Neural cell (in vitro differentiated cells): ENCODE measurements at regions not wholly inside any gene's neighbourhood (a gene's known extent, or its start where the extent isn't known, plus 50 kb on each side); places are given as distances from the start of the nearest gene placed in this dataset.

ENCODE experiments used
- H2AFZ ChIP-seq: fragments of 200-600, 300-800 bp; sonication (generic), shearing (Covaris generic); 2 replicates; pipeline ENCODE4 v1.6.0; 2014; ENCODE audit warnings: low read depth, mild to moderate bottlenecking, antibody characterized with exemption, low read length, moderate library complexity
- H3F3A ChIP-seq: fragments of 200-600 bp; shearing (Covaris generic); 2 replicates; pipeline ENCODE4 v1.6.1; 2016; ENCODE audit warnings: mild to moderate bottlenecking, moderate library complexity, mixed read lengths, antibody characterized with exemption, low read length; ENCODE audit not compliant: insufficient read depth, poor library complexity, severe bottlenecking
- H3K27ac ChIP-seq: fragments of 200-600, 300-800 bp; sonication (generic), shearing (Covaris generic); 2 replicates; pipeline ENCODE4 v1.5.1; 2014; ENCODE audit warnings: mild to moderate bottlenecking, low read length, moderate library complexity
- H3K27me3 ChIP-seq: fragments of 300-800, 200-600 bp; sonication (generic), shearing (Covaris generic); 2 replicates; pipeline ENCODE4 v1.6.0; 2014; ENCODE audit warnings: mild to moderate bottlenecking, low read depth, low read length, moderate library complexity; ENCODE audit not compliant: insufficient read depth
- H3K36me3 ChIP-seq: fragments of 300-800, 200-600 bp; sonication (generic), shearing (Covaris generic); 2 replicates; pipeline ENCODE4 v1.5.1; 2014; ENCODE audit warnings: mild to moderate bottlenecking, antibody characterized with exemption, low read length, moderate library complexity; ENCODE audit not compliant: insufficient read depth
- H3K4me2 ChIP-seq: fragments of 300-800, 200-600 bp; sonication (generic), shearing (Covaris generic); 2 replicates; pipeline ENCODE4 v1.6.0; 2014; ENCODE audit warnings: mild to moderate bottlenecking, low read length
- H3K4me3 ChIP-seq: fragments of 300-800, 200-600 bp; sonication (generic), shearing (Covaris generic); 2 replicates; pipeline ENCODE4 v1.5.1; 2014; ENCODE audit warnings: mild to moderate bottlenecking, low read length, moderate library complexity
- H3K79me2 ChIP-seq: fragments of 200-600 bp; shearing (Covaris generic); replicated peaks from 2 replicates; pipeline ENCODE4 v1.6.0; 2014; ENCODE audit warnings: mild to moderate bottlenecking, low read length, moderate library complexity; ENCODE audit not compliant: insufficient read depth
- H3K9ac ChIP-seq: fragments of 300-800, 200-600 bp; sonication (generic), shearing (Covaris generic); 2 replicates; pipeline ENCODE4 v1.6.1; 2016; ENCODE audit warnings: mild to moderate bottlenecking, low read length, mixed read lengths
- H3K9me2 ChIP-seq: fragments of 200-600 bp; shearing (Covaris generic); 2 replicates; pipeline ENCODE4 v1.6.1; 2016; ENCODE audit warnings: mild to moderate bottlenecking, low read length, mixed read lengths; ENCODE audit not compliant: insufficient read depth
- H3K9me3 ChIP-seq: fragments of 200-600, 300-800 bp; sonication (generic), shearing (Covaris generic); 2 replicates; pipeline ENCODE4 v1.6.1; 2016; ENCODE audit warnings: mild to moderate bottlenecking, mixed run types, low read length, moderate library complexity, mixed read lengths
- H4K20me1 ChIP-seq: fragments of 200-600 bp; shearing (Covaris generic); 2 replicates; pipeline ENCODE4 v1.6.1; 2016; ENCODE audit warnings: mild to moderate bottlenecking, mixed run types; ENCODE audit not compliant: insufficient read depth
- EP300 ChIP-seq: fragments of 450-650 bp; conservative IDR thresholded peaks from 2 replicates; pipeline ENCODE4 v1.6.1; 2014; ENCODE audit warnings: antibody characterized with exemption, mild to moderate bottlenecking, moderate library complexity; ENCODE audit not compliant: poor library complexity, severe bottlenecking
- EZH2 ChIP-seq: fragments of 200-600, 300-800 bp; shearing (Covaris generic), sonication (generic); IDR thresholded peaks from 2 replicates; pipeline ENCODE4 v1.6.1; 2014; ENCODE audit warnings: antibody characterized with exemption, low read length, borderline replicate concordance, mild to moderate bottlenecking; ENCODE audit not compliant: insufficient read depth, poor library complexity, severe bottlenecking
- MXI1 ChIP-seq: fragments of 450-650 bp; conservative IDR thresholded peaks from 2 replicates; pipeline ENCODE4 v1.6.1; 2014; ENCODE audit warnings: antibody characterized with exemption, mild to moderate bottlenecking; ENCODE audit not compliant: poor library complexity, severe bottlenecking
- POLR2AphosphoS5 ChIP-seq: IDR thresholded peaks from 2 replicates; pipeline ENCODE4 v1.6.1; 2012
- RAD21 ChIP-seq: fragments of 450-650 bp; conservative IDR thresholded peaks from 2 replicates; pipeline ENCODE4 v1.6.1; 2014; ENCODE audit warnings: antibody characterized with exemption, mild to moderate bottlenecking, moderate library complexity
- SMC3 ChIP-seq: fragments of 450-650 bp; conservative IDR thresholded peaks from 2 replicates; pipeline ENCODE4 v1.6.1; 2014; ENCODE audit warnings: antibody characterized with exemption, mild to moderate bottlenecking, moderate library complexity; ENCODE audit not compliant: poor library complexity
- TAF1 ChIP-seq: IDR thresholded peaks from 2 replicates; pipeline ENCODE4 v1.6.1; 2012; ENCODE audit warnings: low read depth
- TF ChIP-seq, protein P1 (sequence below): IDR thresholded peaks from 2 replicates; pipeline ENCODE4 v1.6.1; 2012; ENCODE audit warnings: borderline replicate concordance
- TF ChIP-seq, protein P2 (sequence below): fragments of 450-650 bp; IDR thresholded peaks from 2 replicates; pipeline ENCODE4 v1.5.1; 2014; ENCODE audit warnings: antibody characterized with exemption, mild to moderate bottlenecking, moderate library complexity; ENCODE audit not compliant: poor library complexity, severe bottlenecking

GRCh38 chr10:57673446-57673960, 594.2 kb downstream of the IPMK start:
- no peaks in the 10 kb centered on the region for H3K27me3 ChIP-seq
- no peak overlapping the region for H3K4me2 ChIP-seq
- no peak overlapping the region for H3K4me3 ChIP-seq
- no peaks in the 10 kb centered on the region for H3K79me2 ChIP-seq
- H3K27ac ChIP-seq: no peak overlapping the region
- H3K9me2 ChIP-seq: no peaks in the 10 kb centered on the region
- H3K36me3 ChIP-seq: no peaks in the 10 kb centered on the region
- no peaks in the 10 kb centered on the region for H4K20me1 ChIP-seq
- TF ChIP-seq SMC3 (no peak), RAD21 (no peak), POLR2AphosphoS5 (no peak), EP300 (no peak), MXI1 (no peak)
- TF ChIP-seq, protein P1, sequence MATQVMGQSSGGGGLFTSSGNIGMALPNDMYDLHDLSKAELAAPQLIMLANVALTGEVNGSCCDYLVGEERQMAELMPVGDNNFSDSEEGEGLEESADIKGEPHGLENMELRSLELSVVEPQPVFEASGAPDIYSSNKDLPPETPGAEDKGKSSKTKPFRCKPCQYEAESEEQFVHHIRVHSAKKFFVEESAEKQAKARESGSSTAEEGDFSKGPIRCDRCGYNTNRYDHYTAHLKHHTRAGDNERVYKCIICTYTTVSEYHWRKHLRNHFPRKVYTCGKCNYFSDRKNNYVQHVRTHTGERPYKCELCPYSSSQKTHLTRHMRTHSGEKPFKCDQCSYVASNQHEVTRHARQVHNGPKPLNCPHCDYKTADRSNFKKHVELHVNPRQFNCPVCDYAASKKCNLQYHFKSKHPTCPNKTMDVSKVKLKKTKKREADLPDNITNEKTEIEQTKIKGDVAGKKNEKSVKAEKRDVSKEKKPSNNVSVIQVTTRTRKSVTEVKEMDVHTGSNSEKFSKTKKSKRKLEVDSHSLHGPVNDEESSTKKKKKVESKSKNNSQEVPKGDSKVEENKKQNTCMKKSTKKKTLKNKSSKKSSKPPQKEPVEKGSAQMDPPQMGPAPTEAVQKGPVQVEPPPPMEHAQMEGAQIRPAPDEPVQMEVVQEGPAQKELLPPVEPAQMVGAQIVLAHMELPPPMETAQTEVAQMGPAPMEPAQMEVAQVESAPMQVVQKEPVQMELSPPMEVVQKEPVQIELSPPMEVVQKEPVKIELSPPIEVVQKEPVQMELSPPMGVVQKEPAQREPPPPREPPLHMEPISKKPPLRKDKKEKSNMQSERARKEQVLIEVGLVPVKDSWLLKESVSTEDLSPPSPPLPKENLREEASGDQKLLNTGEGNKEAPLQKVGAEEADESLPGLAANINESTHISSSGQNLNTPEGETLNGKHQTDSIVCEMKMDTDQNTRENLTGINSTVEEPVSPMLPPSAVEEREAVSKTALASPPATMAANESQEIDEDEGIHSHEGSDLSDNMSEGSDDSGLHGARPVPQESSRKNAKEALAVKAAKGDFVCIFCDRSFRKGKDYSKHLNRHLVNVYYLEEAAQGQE: no peak
- no peaks in the 10 kb centered on the region for H3F3A ChIP-seq
- no peaks in the 10 kb centered on the region for H3K9me3 ChIP-seq
- H2AFZ ChIP-seq: no peak overlapping the region
- no peak overlapping the region for H3K9ac ChIP-seq

- Histone ChIP-seq H2AFZ (no peak overlapping the region), H3K9me3 (no peaks in the 10 kb centered on the region), H3K9me2 (no peaks in the 10 kb centered on the region), H3K27ac (no peak overlapping the region), H3K4me3 (no peak overlapping the region), H3K9ac (no peak overlapping the region), H3F3A (no peaks in the 10 kb centered on the region), H3K36me3 (no peaks in the 10 kb centered on the region), H3K79me2 (no peaks in the 10 kb centered on the region), H3K27me3 (no peaks in the 10 kb centered on the region), H4K20me1 (no peaks in the 10 kb centered on the region), H3K4me2 (no peak overlapping the region)
- TF ChIP-seq, protein P1: no peak
- TF ChIP-seq SMC3 (no peak), EP300 (no peak), RAD21 (no peak), POLR2AphosphoS5 (no peak), MXI1 (no peak), TAF1 (no peak), EZH2 (no peak)
- TF ChIP-seq, protein P2, sequence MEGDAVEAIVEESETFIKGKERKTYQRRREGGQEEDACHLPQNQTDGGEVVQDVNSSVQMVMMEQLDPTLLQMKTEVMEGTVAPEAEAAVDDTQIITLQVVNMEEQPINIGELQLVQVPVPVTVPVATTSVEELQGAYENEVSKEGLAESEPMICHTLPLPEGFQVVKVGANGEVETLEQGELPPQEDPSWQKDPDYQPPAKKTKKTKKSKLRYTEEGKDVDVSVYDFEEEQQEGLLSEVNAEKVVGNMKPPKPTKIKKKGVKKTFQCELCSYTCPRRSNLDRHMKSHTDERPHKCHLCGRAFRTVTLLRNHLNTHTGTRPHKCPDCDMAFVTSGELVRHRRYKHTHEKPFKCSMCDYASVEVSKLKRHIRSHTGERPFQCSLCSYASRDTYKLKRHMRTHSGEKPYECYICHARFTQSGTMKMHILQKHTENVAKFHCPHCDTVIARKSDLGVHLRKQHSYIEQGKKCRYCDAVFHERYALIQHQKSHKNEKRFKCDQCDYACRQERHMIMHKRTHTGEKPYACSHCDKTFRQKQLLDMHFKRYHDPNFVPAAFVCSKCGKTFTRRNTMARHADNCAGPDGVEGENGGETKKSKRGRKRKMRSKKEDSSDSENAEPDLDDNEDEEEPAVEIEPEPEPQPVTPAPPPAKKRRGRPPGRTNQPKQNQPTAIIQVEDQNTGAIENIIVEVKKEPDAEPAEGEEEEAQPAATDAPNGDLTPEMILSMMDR: no peak
Measured at GRCh38 chr10:57664815-57665214, 602.9 kb downstream of the IPMK start.
